T47D (cell line): ENCODE measurements at regions not wholly inside any gene's neighbourhood (a gene's known extent, or its start where the extent isn't known, plus 50 kb on each side); places are given as distances from the start of the nearest gene placed in this dataset.

Experiments used
- DNase-seq, 2 experiments: peaks; one replicate each; pipeline versions ENCODE4 v3.0.0 to v3.0.0-alpha.2; 2011 to 2012; ENCODE audit warnings: low read depth in 1 of 2, low spot score in 1 of 2
- JUND ChIP-seq: IDR thresholded peaks from 2 replicates; pipeline ENCODE4 v1.6.1; 2012; ENCODE audit warnings: low read depth
- in situ Hi-C: cut with HindIII; loops from 2 replicates; pipeline ENCODE4 v1.10.0; 2016; ENCODE audit warnings: low sequenced_read_pairs, low pct_unique_long_range_greater_than_20kb

DNA sequence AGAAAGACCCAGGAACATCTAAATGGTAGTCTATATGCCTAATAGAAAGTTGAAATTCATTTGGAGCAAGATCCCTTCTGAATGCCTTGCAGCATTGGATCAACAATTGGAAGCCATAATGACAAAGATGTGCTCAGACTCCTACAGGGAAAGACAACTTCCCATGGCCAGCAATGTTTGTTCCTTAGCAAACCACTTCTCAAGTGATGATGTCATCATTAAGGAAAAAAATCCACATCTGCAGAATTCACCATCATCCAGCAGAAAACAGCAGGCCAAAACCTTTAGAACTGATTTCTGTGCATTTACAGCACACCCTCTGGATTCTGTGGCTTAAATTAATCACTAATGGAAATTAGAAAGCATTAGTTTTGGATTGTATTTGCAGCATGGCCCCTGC is 82.4 kb upstream of the ZIC3 start:
- in situ Hi-C loops, result no loop called here
- DNase-seq, result no peak

DNA sequence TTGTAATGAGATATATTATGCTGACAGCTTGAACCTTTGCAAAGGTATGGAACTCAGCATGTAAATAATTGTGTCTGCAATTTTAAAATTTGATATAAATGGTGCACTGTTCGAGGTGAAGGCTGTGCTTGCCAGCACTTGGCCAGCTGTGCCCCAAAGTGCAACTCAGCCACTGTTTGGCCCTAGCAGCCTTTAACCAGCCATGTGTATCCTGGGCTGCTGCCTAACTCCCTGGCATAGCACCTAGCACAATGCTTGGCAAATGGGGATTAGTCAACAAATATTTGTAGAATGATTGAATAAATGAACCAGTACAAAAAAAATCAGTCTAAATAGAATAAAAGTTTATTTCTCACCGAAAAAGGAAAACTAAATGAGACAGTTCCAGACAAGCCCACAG is 83.8 kb upstream of the ZIC3 start:
- no peak for TF ChIP-seq JUND
- no peak for DNase-seq
- in situ Hi-C loops, result no loop called here

More for the DNA sequence above, 82.4 kb upstream of the ZIC3 start:
- TF ChIP-seq JUND, result no peak

DNA sequence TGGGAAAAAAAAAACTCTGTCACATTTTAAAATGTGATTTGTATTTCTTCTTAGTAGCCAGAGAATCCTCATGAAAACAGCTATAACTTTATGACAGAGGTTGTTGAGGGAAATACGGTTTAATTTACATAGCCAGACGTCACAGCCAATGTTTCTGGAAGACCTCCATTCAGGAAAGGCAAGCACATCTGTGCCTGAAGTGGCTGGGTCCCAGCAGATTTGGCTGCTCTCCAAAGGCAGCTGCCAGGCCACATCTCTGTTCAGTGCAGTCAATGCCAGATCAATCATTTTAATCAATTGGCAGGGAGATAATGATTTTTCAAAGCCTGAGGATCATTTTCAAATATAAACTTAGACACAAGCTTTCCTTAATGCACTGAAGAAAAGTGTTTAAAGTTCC is 86.5 kb upstream of the ZIC3 start:
- in situ Hi-C loops, result no loop called here
- no peak for DNase-seq
- TF ChIP-seq JUND, result no peak

DNA sequence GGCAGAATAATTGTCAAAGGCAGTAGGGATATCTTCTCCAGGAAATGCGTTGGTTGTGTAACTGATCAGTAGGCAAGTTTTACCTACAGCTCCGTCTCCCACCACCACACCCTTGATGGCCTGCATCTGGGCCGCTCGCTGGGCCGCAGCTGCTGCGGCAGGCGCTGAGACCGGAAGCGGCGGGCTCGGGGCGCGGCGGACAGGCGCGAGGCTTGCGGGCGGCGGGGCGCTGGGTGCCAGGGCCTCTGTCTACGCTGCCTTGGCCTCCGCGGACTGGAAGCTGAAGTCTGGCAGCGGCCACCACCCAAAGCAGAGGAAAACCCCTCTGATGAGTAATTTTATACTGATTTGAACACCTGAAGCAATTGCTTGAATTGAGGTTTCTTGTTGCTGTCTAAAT is 124.2 kb upstream of the ZIC3 start:
- no peak for TF ChIP-seq JUND

DNA sequence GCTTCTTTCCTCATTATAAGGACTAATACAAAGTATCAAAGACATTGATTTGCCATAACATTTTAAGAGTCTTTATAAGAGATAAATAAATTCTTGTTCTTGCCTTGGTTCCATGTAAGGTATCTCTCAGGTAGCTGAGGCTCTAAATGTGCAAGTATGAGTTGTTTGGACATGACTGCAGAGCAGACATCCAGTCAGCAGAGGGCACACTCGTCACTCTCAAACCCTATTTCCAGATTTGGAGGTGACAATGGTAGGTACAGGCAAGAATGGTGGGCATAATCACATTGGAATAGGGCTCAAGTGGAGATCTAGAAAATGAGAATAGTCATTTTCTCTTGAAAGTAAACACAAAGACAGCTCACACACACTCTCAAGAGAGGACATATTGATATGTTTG is 133.3 kb upstream of the ZIC3 start:
- peak in 1 of 2 experiments; percentile 50 for DNase-seq
- TF ChIP-seq JUND, result no peak
- in situ Hi-C loops, result no loop called here

More for the DNA sequence above, 124.2 kb upstream of the ZIC3 start:
- DNase-seq, result no peak
- in situ Hi-C loops, result no loop called here

DNA sequence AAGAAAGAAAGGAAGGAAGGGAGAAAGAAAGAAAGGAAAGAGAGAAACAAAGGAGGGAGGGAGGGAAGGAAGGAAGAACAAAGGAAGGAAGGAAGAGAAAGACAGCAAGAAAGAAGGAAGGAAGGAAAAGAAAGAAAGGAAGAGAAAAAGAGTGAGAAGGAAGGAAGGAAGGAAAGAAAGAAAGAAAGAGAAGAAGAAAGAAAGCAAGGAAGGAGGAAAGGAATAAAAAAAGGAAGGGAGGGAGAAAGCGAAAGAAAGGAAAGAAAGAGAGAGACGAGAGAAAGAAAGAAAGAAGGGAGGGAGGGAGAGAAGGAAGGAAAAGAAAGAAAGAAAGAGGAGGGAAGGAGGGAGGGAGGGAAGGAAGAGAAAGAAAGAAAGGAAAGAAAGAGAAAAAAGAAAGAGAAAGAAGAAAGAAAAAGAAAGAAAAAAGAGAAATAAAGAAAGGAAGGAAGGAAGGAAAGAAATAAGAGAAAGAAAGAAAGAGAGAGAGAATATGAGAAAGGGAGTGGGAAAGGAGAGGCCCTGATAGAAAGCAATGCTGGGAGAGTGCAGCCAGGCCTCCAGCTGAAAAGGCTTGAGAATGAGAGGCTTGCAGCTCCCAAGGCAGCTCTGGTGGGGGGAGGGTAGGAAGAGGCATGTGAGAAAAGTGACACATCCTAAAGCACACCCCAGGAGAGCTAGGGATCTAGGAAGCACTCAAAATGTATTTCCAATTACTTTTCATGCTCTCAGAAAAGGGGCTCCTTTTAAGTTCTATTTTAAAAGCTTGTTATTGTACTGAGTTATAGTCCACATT is 134.0 kb upstream of the ZIC3 start:
- DNase-seq, result no peak
- in situ Hi-C loops, result no loop called here
- TF ChIP-seq JUND, result no peak

DNA sequence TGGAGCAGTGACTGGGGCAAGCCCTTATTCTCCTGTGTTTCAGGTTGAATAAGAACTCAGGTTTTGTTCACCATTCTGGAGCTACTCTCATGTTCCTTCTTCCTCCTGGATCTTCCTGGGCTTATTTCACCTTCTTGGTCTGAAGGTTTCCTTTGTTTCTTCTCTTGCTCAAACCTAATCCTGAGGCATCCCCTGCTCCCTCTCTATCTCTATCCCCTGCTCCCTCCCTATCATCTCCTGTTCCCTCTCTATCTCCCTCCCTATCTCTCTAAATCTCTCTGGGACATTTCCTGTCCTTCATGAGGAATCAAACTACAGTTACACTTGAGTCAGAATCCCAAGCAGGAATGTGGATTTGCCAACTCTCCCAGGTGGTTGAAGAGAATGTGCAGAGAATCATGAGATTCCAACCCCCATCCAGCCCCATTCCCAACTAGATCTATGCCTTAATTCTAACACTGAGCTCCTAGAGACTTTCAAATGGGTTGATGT is 134.9 kb upstream of the ZIC3 start:
- no peak for DNase-seq
- in situ Hi-C loops, result no loop called here
- no peak for TF ChIP-seq JUND

DNA sequence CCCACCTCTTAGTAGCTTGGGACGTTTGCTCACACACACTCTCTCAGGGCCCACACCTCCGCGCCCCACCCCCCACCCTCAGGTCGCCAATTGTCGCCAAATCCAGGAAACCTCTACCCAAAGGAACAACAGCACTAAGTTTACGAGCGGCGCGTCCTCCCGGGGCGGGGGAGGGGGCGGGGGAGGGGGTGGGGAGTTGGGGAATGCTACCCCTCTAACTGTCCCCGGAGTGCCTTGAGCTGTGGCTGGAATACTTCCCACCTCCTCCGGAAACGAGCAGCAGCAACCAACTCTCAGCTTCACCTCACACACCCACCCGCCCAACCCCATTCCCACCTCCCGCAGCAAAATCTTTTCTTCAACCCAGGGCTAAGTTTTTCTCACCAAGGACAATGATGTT is 135.6 kb upstream of the ZIC3 start:
- DNase-seq, result no peak
- TF ChIP-seq JUND, result no peak
- in situ Hi-C loops, result no loop called here

DNA sequence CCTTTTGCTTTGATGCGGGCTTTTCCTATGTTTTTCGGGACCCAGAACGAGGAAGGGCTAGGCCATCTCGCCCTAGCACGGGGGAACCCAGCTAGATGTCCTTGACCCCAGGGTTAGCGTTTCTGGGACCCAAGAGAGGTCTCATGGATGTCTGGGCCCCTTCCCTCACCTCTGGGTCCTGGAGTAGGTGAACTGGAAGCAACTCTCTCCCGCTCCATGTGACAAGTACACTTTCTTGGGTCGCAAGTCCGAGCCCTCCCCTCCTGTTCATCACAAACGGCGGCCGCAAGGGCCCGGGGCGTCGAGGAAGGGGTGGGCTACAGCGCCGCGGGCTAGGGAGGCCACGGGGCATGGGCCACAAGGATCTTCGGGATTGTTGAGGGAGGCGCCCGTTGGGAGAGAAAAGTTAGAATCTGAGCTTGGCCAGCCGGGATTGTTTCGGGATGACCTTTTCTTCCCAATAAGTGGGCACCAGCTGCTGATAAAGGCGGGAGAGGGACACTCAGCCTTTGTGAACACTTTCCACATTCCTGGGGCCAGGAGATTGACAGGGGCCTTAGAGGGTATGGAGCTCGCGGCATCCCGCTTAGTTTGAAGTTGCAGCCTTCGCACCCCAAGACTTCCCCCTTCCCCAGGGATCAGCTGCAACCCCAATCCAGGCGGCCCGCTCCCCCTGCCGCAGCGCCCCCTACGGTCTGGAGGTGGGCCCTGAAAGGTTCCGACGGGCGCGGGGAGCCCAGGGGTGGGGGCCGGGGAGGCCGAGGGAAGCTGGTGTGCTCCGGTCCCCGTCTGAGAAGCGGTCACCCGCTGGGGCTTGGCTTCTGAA is 136.9 kb upstream of the ZIC3 start:
- in situ Hi-C loops, result no loop called here
- no peak for TF ChIP-seq JUND
- DNase-seq, result no peak

DNA sequence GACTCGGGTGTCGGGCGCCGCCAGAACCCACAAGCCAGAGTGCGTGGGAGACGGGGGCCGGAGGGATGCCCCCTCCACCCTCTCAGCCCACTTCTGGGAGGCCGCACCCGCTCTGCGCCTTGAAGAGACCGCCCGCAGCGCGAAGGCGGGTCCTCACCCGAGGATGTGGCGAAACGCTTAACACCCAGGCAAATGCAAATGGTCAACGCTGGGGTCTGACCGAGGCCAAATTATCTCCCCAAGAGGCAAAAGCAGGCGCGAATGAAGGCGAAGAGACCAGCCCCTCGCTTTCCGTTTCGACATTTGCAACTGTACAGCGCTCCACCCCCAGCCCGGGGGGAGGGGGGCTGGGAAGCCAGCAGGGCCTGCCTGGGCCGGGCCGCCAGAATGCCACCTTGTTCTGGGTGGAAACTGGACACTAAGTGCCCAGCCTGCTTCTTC is 137.7 kb upstream of the ZIC3 start:
- in situ Hi-C loops, result no loop called here
- DNase-seq, result no peak
- TF ChIP-seq JUND, result no peak

DNA sequence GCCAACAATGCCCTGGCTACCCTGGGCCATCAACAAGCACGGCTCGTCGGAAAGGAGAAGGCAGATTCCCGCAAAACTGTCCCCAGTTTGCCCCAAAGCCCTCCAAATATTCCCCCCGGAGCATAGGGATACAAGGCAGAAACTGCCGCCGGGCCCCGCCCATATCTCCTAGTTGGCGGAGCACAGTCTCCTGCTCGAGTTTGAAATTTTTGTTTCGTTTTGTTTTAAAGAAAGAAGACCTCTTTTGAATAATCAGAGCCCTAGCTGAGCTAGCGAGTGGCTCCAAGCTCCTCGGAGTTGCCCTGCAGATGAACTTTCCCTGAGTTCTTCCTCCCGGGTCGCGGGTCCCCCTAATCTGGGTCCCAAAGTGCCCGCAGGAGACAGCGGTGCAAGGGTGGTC is 138.1 kb upstream of the ZIC3 start:
- TF ChIP-seq JUND, result no peak
- in situ Hi-C loops, result no loop called here
- no peak for DNase-seq

DNA sequence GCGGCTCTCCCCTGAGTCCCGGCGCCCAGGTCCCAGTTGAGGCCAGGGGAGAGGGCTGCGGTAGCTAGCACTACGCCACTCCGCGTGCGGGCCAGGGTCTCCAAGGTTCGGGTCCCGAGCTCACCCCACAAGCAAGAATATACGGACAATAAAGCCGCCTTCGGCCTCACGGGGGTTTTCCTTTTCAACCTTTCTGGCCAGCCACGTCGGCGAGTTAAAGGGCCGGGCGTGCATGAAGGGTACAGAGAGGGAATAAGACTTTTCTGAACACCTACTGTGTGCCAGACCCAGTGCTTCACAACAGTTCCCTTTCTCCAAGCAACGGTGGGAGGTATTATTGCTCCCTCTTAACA is 138.5 kb upstream of the ZIC3 start:
- no peak for DNase-seq
- TF ChIP-seq JUND, result no peak
- in situ Hi-C loops, result no loop called here

DNA sequence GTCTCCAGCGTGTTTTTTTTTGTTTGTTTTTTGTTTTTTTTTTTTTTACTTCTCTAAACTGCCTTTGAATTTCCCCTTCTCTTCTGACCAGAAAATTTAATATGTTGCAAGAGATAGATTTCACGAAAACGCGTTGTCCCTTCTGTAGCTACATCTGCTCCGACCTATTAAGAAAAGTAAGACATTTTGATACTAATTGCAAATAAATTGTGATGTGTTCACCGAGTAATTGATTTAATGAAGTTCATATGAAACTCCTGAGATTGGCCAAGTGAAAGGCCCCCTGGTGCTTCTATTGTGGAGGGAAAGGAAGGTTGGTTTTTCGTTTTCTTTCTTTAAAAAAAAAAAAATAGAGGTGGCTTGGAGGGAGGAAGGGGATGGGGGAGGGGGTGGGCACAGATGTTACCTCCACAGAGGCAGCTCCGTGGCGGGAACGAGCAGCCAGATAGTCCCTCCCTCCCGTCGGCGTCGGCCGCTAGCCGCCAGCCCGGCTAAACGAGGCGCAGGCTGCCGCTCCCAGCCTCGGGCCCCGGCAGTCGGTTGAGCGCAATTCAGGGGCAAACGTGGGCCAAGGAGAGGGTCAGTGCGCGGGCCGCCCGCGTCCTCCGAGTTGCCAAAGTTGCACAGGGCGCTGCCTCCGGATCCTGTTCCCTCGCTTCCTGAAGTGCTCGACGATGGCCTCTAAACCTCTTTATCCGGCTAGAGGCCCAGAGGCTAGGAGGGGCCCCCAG is 139.1 kb upstream of the ZIC3 start:
- DNase-seq, result no peak

More for the DNA sequence above, 139.1 kb upstream of the ZIC3 start:
- TF ChIP-seq JUND, result no peak
- in situ Hi-C loops, result no loop called here
